HCT116 (cell line): ENCODE measurements at regions not wholly inside any gene's neighbourhood (a gene's known extent, or its start where the extent isn't known, plus 50 kb on each side); places are given as distances from the start of the nearest gene placed in this dataset.

Source experiments
- CBX3 ChIP-seq: IDR thresholded peaks from 2 replicates; pipeline ENCODE4 v1.6.1; 2012; ENCODE audit warnings: low read depth
- CEBPB ChIP-seq: IDR thresholded peaks from 2 replicates; pipeline ENCODE4 v1.6.1; 2012; ENCODE audit warnings: low read depth
- CTCF ChIP-seq, 3 experiments: fragments of 200-600 bp in 1 of 3; sonication (generic) in 1 of 3; IDR thresholded peaks in 2 of 3; conservative IDR thresholded peaks in 1 of 3; 2 replicates each; pipeline ENCODE4 v1.5.1; 2012 to 2017; ENCODE audit warnings: low read depth in 2 of 3, low read length in 2 of 3, antibody characterized with exemption in 1 of 3, borderline replicate concordance in 1 of 3, control low read depth in 1 of 3, mild to moderate bottlenecking in 1 of 3, mixed read lengths in 1 of 3, mixed run types in 1 of 3, moderate library complexity in 1 of 3; ENCODE audit not compliant: insufficient read depth in 1 of 3
- EZH2phosphoT487 ChIP-seq: fragments of 200-600 bp; IDR thresholded peaks from 2 replicates; pipeline ENCODE4 v1.6.1; 2018; ENCODE audit warnings: antibody characterized with exemption, borderline replicate concordance
- FOSL1 ChIP-seq: IDR thresholded peaks from 2 replicates; pipeline ENCODE4 v1.6.1; 2012; ENCODE audit warnings: low read depth
- POLR2A ChIP-seq: IDR thresholded peaks from 2 replicates; pipeline ENCODE4 v1.7.0; 2011; ENCODE audit warnings: borderline replicate concordance; ENCODE audit not compliant: insufficient read depth, insufficient read length; ENCODE audit errors: extremely low read depth
- POLR2AphosphoS5 ChIP-seq: IDR thresholded peaks from 2 replicates; pipeline ENCODE4 v1.6.1; 2011; ENCODE audit warnings: mild to moderate bottlenecking, low read depth, low read length, moderate library complexity
- RAD21 ChIP-seq: IDR thresholded peaks from 2 replicates; pipeline ENCODE4 v1.6.1; 2012; ENCODE audit warnings: low read depth, mild to moderate bottlenecking
- SIN3A ChIP-seq: IDR thresholded peaks from 2 replicates; pipeline ENCODE4 v1.6.1; 2012; ENCODE audit warnings: low read depth
- TCF7L2 ChIP-seq: IDR thresholded peaks from 2 replicates; pipeline ENCODE4 v1.7.0; 2011; ENCODE audit warnings: borderline replicate concordance, inconsistent platforms; ENCODE audit not compliant: insufficient read depth, insufficient read length; ENCODE audit errors: extremely low read depth
- YY1 ChIP-seq: IDR thresholded peaks from 2 replicates; pipeline ENCODE4 v1.6.1; 2011; ENCODE audit warnings: low read length, low read depth, moderate library complexity, mild to moderate bottlenecking; ENCODE audit not compliant: insufficient replicate concordance; ENCODE audit errors: extremely low read depth
- ZBTB33 ChIP-seq: IDR thresholded peaks from 2 replicates; pipeline ENCODE4 v1.6.1; 2011; ENCODE audit warnings: mild to moderate bottlenecking, low read length, moderate library complexity; ENCODE audit not compliant: insufficient replicate concordance; ENCODE audit errors: extremely low read depth
- ZNF274 ChIP-seq: fragments of 200-500 bp; sonication (Bioruptor generic); IDR thresholded peaks from 2 replicates; pipeline ENCODE4 v1.6.1; 2014; ENCODE audit warnings: mild to moderate bottlenecking, low read depth, low read length, inconsistent platforms

DNA sequence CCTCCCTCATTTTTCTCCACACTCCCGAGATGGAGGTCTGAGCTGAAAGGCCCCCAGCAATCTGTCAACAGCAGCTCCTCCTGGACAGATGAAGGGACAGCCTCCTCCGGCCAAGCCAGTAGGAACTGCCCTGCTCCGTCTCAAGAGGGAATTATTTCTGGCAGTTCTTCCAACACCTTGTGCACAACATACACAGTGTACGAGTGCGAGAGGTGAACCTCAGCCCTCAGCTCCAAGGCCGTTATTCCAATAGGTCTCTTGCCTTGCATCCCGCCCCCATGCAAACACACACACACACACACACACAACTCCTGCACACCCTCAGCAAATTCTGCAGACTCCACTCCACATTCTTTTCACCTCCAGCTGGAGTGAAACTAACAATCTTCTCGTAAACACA, 181.7 kb upstream of the FAR2 start (continued):
- TF ChIP-seq CTCF (IDR thresholded peaks at IDR 0.05 in 2 of 3, conservative IDR thresholded peaks at IDR 0.05 in 1 of 3; ENCODE audit: borderline replicate concordance in 1 of 3, insufficient read depth in 1 of 3, low read depth in 2 of 3, low read length in 2 of 3) (no peak), TCF7L2 (no peak), ZNF274 (no peak), SIN3A (no peak), YY1 (no peak), EZH2phosphoT487 (no peak), ZBTB33 (no peak), CEBPB (no peak), POLR2A (no peak), FOSL1 (no peak), CBX3 (no peak), RAD21 (no peak), POLR2AphosphoS5 (no peak)
